Neural cell (in vitro differentiated cells): ENCODE measurements at regions not wholly inside any gene's neighbourhood (a gene's known extent, or its start where the extent isn't known, plus 50 kb on each side); places are given as distances from the start of the nearest gene placed in this dataset.

Experiments
- H2AFZ ChIP-seq: fragments of 200-600, 300-800 bp; sonication (generic), shearing (Covaris generic); 2 replicates; pipeline ENCODE4 v1.6.0; 2014; ENCODE audit warnings: low read depth, mild to moderate bottlenecking, antibody characterized with exemption, low read length, moderate library complexity
- H3F3A ChIP-seq: fragments of 200-600 bp; shearing (Covaris generic); 2 replicates; pipeline ENCODE4 v1.6.1; 2016; ENCODE audit warnings: mild to moderate bottlenecking, moderate library complexity, mixed read lengths, antibody characterized with exemption, low read length; ENCODE audit not compliant: insufficient read depth, poor library complexity, severe bottlenecking
- H3K27ac ChIP-seq: fragments of 200-600, 300-800 bp; sonication (generic), shearing (Covaris generic); 2 replicates; pipeline ENCODE4 v1.5.1; 2014; ENCODE audit warnings: mild to moderate bottlenecking, low read length, moderate library complexity
- H3K27me3 ChIP-seq: fragments of 300-800, 200-600 bp; sonication (generic), shearing (Covaris generic); 2 replicates; pipeline ENCODE4 v1.6.0; 2014; ENCODE audit warnings: mild to moderate bottlenecking, low read depth, low read length, moderate library complexity; ENCODE audit not compliant: insufficient read depth
- H3K36me3 ChIP-seq: fragments of 300-800, 200-600 bp; sonication (generic), shearing (Covaris generic); 2 replicates; pipeline ENCODE4 v1.5.1; 2014; ENCODE audit warnings: mild to moderate bottlenecking, antibody characterized with exemption, low read length, moderate library complexity; ENCODE audit not compliant: insufficient read depth
- H3K4me2 ChIP-seq: fragments of 300-800, 200-600 bp; sonication (generic), shearing (Covaris generic); 2 replicates; pipeline ENCODE4 v1.6.0; 2014; ENCODE audit warnings: mild to moderate bottlenecking, low read length
- H3K4me3 ChIP-seq: fragments of 300-800, 200-600 bp; sonication (generic), shearing (Covaris generic); 2 replicates; pipeline ENCODE4 v1.5.1; 2014; ENCODE audit warnings: mild to moderate bottlenecking, low read length, moderate library complexity
- H3K79me2 ChIP-seq: fragments of 200-600 bp; shearing (Covaris generic); replicated peaks from 2 replicates; pipeline ENCODE4 v1.6.0; 2014; ENCODE audit warnings: mild to moderate bottlenecking, low read length, moderate library complexity; ENCODE audit not compliant: insufficient read depth
- H3K9ac ChIP-seq: fragments of 300-800, 200-600 bp; sonication (generic), shearing (Covaris generic); 2 replicates; pipeline ENCODE4 v1.6.1; 2016; ENCODE audit warnings: mild to moderate bottlenecking, low read length, mixed read lengths
- H3K9me2 ChIP-seq: fragments of 200-600 bp; shearing (Covaris generic); 2 replicates; pipeline ENCODE4 v1.6.1; 2016; ENCODE audit warnings: mild to moderate bottlenecking, low read length, mixed read lengths; ENCODE audit not compliant: insufficient read depth
- H3K9me3 ChIP-seq: fragments of 200-600, 300-800 bp; sonication (generic), shearing (Covaris generic); 2 replicates; pipeline ENCODE4 v1.6.1; 2016; ENCODE audit warnings: mild to moderate bottlenecking, mixed run types, low read length, moderate library complexity, mixed read lengths
- H4K20me1 ChIP-seq: fragments of 200-600 bp; shearing (Covaris generic); 2 replicates; pipeline ENCODE4 v1.6.1; 2016; ENCODE audit warnings: mild to moderate bottlenecking, mixed run types; ENCODE audit not compliant: insufficient read depth
- CTCF ChIP-seq: fragments of 450-650 bp; IDR thresholded peaks from 2 replicates; pipeline ENCODE4 v1.5.1; 2014; ENCODE audit warnings: antibody characterized with exemption, mild to moderate bottlenecking, moderate library complexity; ENCODE audit not compliant: poor library complexity, severe bottlenecking
- EP300 ChIP-seq: fragments of 450-650 bp; conservative IDR thresholded peaks from 2 replicates; pipeline ENCODE4 v1.6.1; 2014; ENCODE audit warnings: antibody characterized with exemption, mild to moderate bottlenecking, moderate library complexity; ENCODE audit not compliant: poor library complexity, severe bottlenecking
- EZH2 ChIP-seq: fragments of 200-600, 300-800 bp; shearing (Covaris generic), sonication (generic); IDR thresholded peaks from 2 replicates; pipeline ENCODE4 v1.6.1; 2014; ENCODE audit warnings: antibody characterized with exemption, low read length, borderline replicate concordance, mild to moderate bottlenecking; ENCODE audit not compliant: insufficient read depth, poor library complexity, severe bottlenecking
- MXI1 ChIP-seq: fragments of 450-650 bp; conservative IDR thresholded peaks from 2 replicates; pipeline ENCODE4 v1.6.1; 2014; ENCODE audit warnings: antibody characterized with exemption, mild to moderate bottlenecking; ENCODE audit not compliant: poor library complexity, severe bottlenecking
- POLR2AphosphoS5 ChIP-seq: IDR thresholded peaks from 2 replicates; pipeline ENCODE4 v1.6.1; 2012
- RAD21 ChIP-seq: fragments of 450-650 bp; conservative IDR thresholded peaks from 2 replicates; pipeline ENCODE4 v1.6.1; 2014; ENCODE audit warnings: antibody characterized with exemption, mild to moderate bottlenecking, moderate library complexity
- SMC3 ChIP-seq: fragments of 450-650 bp; conservative IDR thresholded peaks from 2 replicates; pipeline ENCODE4 v1.6.1; 2014; ENCODE audit warnings: antibody characterized with exemption, mild to moderate bottlenecking, moderate library complexity; ENCODE audit not compliant: poor library complexity
- TAF1 ChIP-seq: IDR thresholded peaks from 2 replicates; pipeline ENCODE4 v1.6.1; 2012; ENCODE audit warnings: low read depth
- TF ChIP-seq, protein P1 (sequence below): IDR thresholded peaks from 2 replicates; pipeline ENCODE4 v1.6.1; 2012; ENCODE audit warnings: borderline replicate concordance

- Histone ChIP-seq H4K20me1 (no peaks in the 10 kb centered on the region), H3K4me2 (no peak overlapping the region), H3K27me3 (no peaks in the 10 kb centered on the region), H2AFZ (no peak overlapping the region), H3K4me3 (no peak overlapping the region), H3K9me2 (no peaks in the 10 kb centered on the region), H3K9me3 (no peaks in the 10 kb centered on the region), H3F3A (no peaks in the 10 kb centered on the region), H3K27ac (no peak overlapping the region), H3K9ac (no peak overlapping the region), H3K79me2 (no peaks in the 10 kb centered on the region), H3K36me3 (no peaks in the 10 kb centered on the region)
- TF ChIP-seq CTCF (no peak), EP300 (no peak), EZH2 (no peak), TAF1 (no peak), SMC3 (no peak), RAD21 (no peak)
These were observed 700.6 kb upstream of the ARRDC4 start for GRCh38 chr15:97259943-97260342.

GRCh38 chr15:97301166-97301565 lies 659.3 kb upstream of the ARRDC4 start:
- Histone ChIP-seq H3K4me2 (no peak overlapping the region), H3K9ac (no peak overlapping the region), H3K79me2 (no peaks in the 10 kb centered on the region), H3K27me3 (no peaks in the 10 kb centered on the region), H3F3A (no peaks in the 10 kb centered on the region), H3K27ac (no peak overlapping the region), H3K36me3 (no peaks in the 10 kb centered on the region), H3K9me2 (no peaks in the 10 kb centered on the region), H2AFZ (no peak overlapping the region), H3K4me3 (no peak overlapping the region), H4K20me1 (no peaks in the 10 kb centered on the region), H3K9me3 (no peaks in the 10 kb centered on the region)
- TF ChIP-seq EZH2 (no peak), EP300 (no peak), CTCF (no peak), SMC3 (no peak), POLR2AphosphoS5 (no peak), RAD21 (no peak), TAF1 (no peak), MXI1 (no peak)
- TF ChIP-seq, protein P1, sequence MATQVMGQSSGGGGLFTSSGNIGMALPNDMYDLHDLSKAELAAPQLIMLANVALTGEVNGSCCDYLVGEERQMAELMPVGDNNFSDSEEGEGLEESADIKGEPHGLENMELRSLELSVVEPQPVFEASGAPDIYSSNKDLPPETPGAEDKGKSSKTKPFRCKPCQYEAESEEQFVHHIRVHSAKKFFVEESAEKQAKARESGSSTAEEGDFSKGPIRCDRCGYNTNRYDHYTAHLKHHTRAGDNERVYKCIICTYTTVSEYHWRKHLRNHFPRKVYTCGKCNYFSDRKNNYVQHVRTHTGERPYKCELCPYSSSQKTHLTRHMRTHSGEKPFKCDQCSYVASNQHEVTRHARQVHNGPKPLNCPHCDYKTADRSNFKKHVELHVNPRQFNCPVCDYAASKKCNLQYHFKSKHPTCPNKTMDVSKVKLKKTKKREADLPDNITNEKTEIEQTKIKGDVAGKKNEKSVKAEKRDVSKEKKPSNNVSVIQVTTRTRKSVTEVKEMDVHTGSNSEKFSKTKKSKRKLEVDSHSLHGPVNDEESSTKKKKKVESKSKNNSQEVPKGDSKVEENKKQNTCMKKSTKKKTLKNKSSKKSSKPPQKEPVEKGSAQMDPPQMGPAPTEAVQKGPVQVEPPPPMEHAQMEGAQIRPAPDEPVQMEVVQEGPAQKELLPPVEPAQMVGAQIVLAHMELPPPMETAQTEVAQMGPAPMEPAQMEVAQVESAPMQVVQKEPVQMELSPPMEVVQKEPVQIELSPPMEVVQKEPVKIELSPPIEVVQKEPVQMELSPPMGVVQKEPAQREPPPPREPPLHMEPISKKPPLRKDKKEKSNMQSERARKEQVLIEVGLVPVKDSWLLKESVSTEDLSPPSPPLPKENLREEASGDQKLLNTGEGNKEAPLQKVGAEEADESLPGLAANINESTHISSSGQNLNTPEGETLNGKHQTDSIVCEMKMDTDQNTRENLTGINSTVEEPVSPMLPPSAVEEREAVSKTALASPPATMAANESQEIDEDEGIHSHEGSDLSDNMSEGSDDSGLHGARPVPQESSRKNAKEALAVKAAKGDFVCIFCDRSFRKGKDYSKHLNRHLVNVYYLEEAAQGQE, result no peak
